NT2/D1 (cell line): ENCODE measurements at regions not wholly inside any gene's neighbourhood (a gene's known extent, or its start where the extent isn't known, plus 50 kb on each side); places are given as distances from the start of the nearest gene placed in this dataset.
"Not testable (repeated sequence)": the region's sequence is repeated elsewhere in the genome, so short reads cannot be mapped to it uniquely, and the experiment has no call there.

Source experiments
- SUZ12 ChIP-seq: IDR thresholded peaks from 2 replicates; pipeline ENCODE4 v1.6.1; 2011; ENCODE audit not compliant: insufficient read length, insufficient read depth; ENCODE audit errors: extremely low read depth
- YY1 ChIP-seq: IDR thresholded peaks from 2 replicates; pipeline ENCODE4 v1.6.1; 2011; ENCODE audit not compliant: insufficient read length, insufficient read depth

DNA sequence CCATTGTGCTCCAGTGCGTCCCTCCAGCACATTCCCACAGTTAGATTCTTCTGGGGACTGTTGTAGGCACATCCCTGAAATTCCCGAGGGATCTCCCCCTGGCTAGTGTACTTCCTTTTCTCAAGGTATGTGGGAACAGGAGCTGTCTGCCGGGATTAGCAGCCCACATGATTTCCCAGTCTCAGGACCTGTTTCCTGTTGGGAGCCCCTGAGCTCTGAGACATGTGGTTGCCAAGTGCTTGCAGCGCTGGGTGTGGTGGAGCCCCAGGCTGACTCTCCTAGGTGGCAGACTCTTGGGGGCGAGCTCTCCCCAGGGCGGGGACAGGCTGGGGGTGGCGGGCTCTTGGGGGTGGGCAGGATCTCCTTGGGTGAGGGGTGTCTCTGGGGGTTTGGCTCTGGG is 287.0 kb upstream of the PLGLB1 start:
- not testable (repeated sequence) for TF ChIP-seq YY1, SUZ12
